ENCODE measurements at regions not wholly inside any gene's neighbourhood (a gene's known extent, or its start where the extent isn't known, plus 50 kb on each side); places are given as distances from the start of the nearest gene placed in this dataset.
"Not testable (repeated sequence)": the region's sequence is repeated elsewhere in the genome, so short reads cannot be mapped to it uniquely, and the experiment has no call there.

- DNase-seq (ENCODE audit: low read depth in 4 of 4, low spot score in 3 of 4), result no peak
Measured at GRCh38 chr2:82797469-82797868, 1661.6 kb downstream of the SUCLG1 start.

- no peak for DNase-seq (ENCODE audit: low read depth in 4 of 4, low spot score in 3 of 4)
Measured at GRCh38 chr2:82796132-82796531, 1662.9 kb downstream of the SUCLG1 start.

GRCh38 chr2:82795446-82795845 lies 1663.6 kb downstream of the SUCLG1 start:
- no peak for DNase-seq (ENCODE audit: low read depth in 4 of 4, low spot score in 3 of 4)

- DNase-seq (ENCODE audit: low read depth in 4 of 4, low spot score in 3 of 4), result no peak
Measured at GRCh38 chr2:82793711-82794435, 1665.2 kb downstream of the SUCLG1 start.

GRCh38 chr2:82792316-82792715 lies 1666.8 kb downstream of the SUCLG1 start:
- no peak for DNase-seq (ENCODE audit: low read depth in 4 of 4, low spot score in 3 of 4)

- peak; percentile 14 to 42 (median 24) for DNase-seq (ENCODE audit: low read depth in 4 of 4, low spot score in 3 of 4)
Measured at GRCh38 chr2:82790206-82791021, 1668.7 kb downstream of the SUCLG1 start.

GRCh38 chr2:82789851-82790205 lies 1669.3 kb downstream of the SUCLG1 start:
- DNase-seq (ENCODE audit: low read depth in 4 of 4, low spot score in 3 of 4), result peak in 3 of 4 donors; percentile 4 to 18 (median 14)

GRCh38 chr2:82781176-82781915 lies 1677.7 kb downstream of the SUCLG1 start:
- DNase-seq (ENCODE audit: low read depth in 4 of 4, low spot score in 3 of 4), result no peak

- no peak for DNase-seq (ENCODE audit: low read depth in 4 of 4, low spot score in 3 of 4)
Measured at GRCh38 chr2:82780050-82780449, 1679.0 kb downstream of the SUCLG1 start.

GRCh38 chr2:82752396-82752795 lies 1706.7 kb downstream of the SUCLG1 start:
- DNase-seq (ENCODE audit: low read depth in 4 of 4, low spot score in 3 of 4), result no peak

GRCh38 chr2:82748653-82749052 lies 1710.4 kb downstream of the SUCLG1 start:
- DNase-seq (ENCODE audit: low read depth in 4 of 4, low spot score in 3 of 4), result no peak

- DNase-seq (ENCODE audit: low read depth in 4 of 4, low spot score in 3 of 4), result no peak
Measured at GRCh38 chr2:82740527-82740926, 1718.6 kb downstream of the SUCLG1 start.

GRCh38 chr2:82737965-82738364 lies 1721.1 kb downstream of the SUCLG1 start:
- DNase-seq (ENCODE audit: low read depth in 4 of 4, low spot score in 3 of 4), result not testable (repeated sequence)

- DNase-seq (ENCODE audit: low read depth in 4 of 4, low spot score in 3 of 4), result no peak
Measured at GRCh38 chr2:82735336-82735735, 1723.7 kb downstream of the SUCLG1 start.

- DNase-seq (ENCODE audit: low read depth in 4 of 4, low spot score in 3 of 4), result no peak
Measured at GRCh38 chr2:82731824-82732223, 1727.3 kb downstream of the SUCLG1 start.

- DNase-seq (ENCODE audit: low read depth in 4 of 4, low spot score in 3 of 4), result no peak
Measured at GRCh38 chr2:82730811-82731210, 1728.3 kb downstream of the SUCLG1 start.

- no peak for DNase-seq (ENCODE audit: low read depth in 4 of 4, low spot score in 3 of 4)
Measured at GRCh38 chr2:82728090-82728489, 1731.0 kb downstream of the SUCLG1 start.

GRCh38 chr2:82708681-82709080 lies 1750.4 kb downstream of the SUCLG1 start:
- DNase-seq (ENCODE audit: low read depth in 4 of 4, low spot score in 3 of 4), result no peak

GRCh38 chr2:82697231-82697630 lies 1761.8 kb downstream of the SUCLG1 start:
- DNase-seq (ENCODE audit: low read depth in 4 of 4, low spot score in 3 of 4), result no peak

- DNase-seq (ENCODE audit: low read depth in 4 of 4, low spot score in 3 of 4), result no peak
Measured at GRCh38 chr2:82694431-82694830, 1764.6 kb downstream of the SUCLG1 start.

- no peak for DNase-seq (ENCODE audit: low read depth in 4 of 4, low spot score in 3 of 4)
Measured at GRCh38 chr2:82690757-82691411, 1768.2 kb downstream of the SUCLG1 start.

Data from right renal pelvis (tissue), 4 donors.